Activated B cell treated with CpG ODN at 0.5 μM for 24 hours (primary cell): ENCODE measurements at regions not wholly inside any gene's neighbourhood (a gene's known extent, or its start where the extent isn't known, plus 50 kb on each side); places are given as distances from the start of the nearest gene placed in this dataset.
"Not testable (repeated sequence)": the region's sequence is repeated elsewhere in the genome, so short reads cannot be mapped to it uniquely, and the experiment has no call there.

ENCODE experiments used
- ATAC-seq: fragments of 200-7000 bp; cut with Tn5 transposase; one replicate; pipeline ENCODE4 v1.10.0; 2021; ENCODE audit warnings: low read depth, mild to moderate bottlenecking, moderate library complexity
- CTCF ChIA-PET: fragments of 350-600 bp; sonication (Branson Sonifier 250); formaldehyde crosslinking; loops from one replicate; lab custom pipeline; 2021; ENCODE audit warnings: antibody characterized with exemption; lab: Charles Lee
- POLR2A ChIA-PET: fragments of 350-600 bp; sonication (Branson Sonifier 250); formaldehyde crosslinking; loops from one replicate; lab custom pipeline; 2021; ENCODE audit warnings: antibody characterized with exemption; lab: Charles Lee
- DNase-seq: peaks from one replicate; pipeline ENCODE4 v3.0.0; 2022
- H3K27ac Mint-ChIP-seq: one replicate; pipeline ENCODE4 v1.8.0; 2020; ENCODE audit warnings: mixed read lengths
- H3K27me3 Mint-ChIP-seq: one replicate; pipeline ENCODE4 v1.8.0; 2021; ENCODE audit warnings: mixed read lengths
- H3K36me3 Mint-ChIP-seq: one replicate; pipeline ENCODE4 v1.8.0; 2021; ENCODE audit warnings: low read depth, mixed read lengths
- H3K4me1 Mint-ChIP-seq: one replicate; pipeline ENCODE4 v1.8.0; 2021; ENCODE audit warnings: mixed read lengths
- H3K4me3 Mint-ChIP-seq: one replicate; pipeline ENCODE4 v1.8.0; 2020; ENCODE audit warnings: mild to moderate bottlenecking, mixed read lengths
- H3K9me3 Mint-ChIP-seq: one replicate; pipeline ENCODE4 v1.8.0; 2020; ENCODE audit warnings: mixed read lengths
- CTCF ChIP-seq: fragments of 200-600 bp; IDR thresholded peaks from one replicate; pipeline ENCODE4 v1.8.0; 2022; ENCODE audit warnings: antibody characterized with exemption, mild to moderate bottlenecking
- intact Hi-C: fragments of 100-400 bp; cut with micrococcal nuclease; formaldehyde crosslinking; loops from one replicate; pipeline ENCODE4 v1.15.1; 2024

- no peak overlapping the region for H3K27ac Mint-ChIP-seq
- TF ChIP-seq CTCF, result no peak
- ATAC-seq (no peak), DNase-seq (no peak)
- no peaks in the 10 kb centered on the region for H3K9me3 Mint-ChIP-seq
- ChIA-PET POLR2A (no interaction called here), CTCF (no interaction called here)
- H3K4me3 Mint-ChIP-seq, result no peak overlapping the region
- H3K36me3 Mint-ChIP-seq, result no peaks in the 10 kb centered on the region
- no peaks in the 10 kb centered on the region for H3K27me3 Mint-ChIP-seq
- intact Hi-C loops, result no loop called here
- no peaks in the 10 kb centered on the region for H3K4me1 Mint-ChIP-seq
Observed at GRCh38 chr5:60483050-60483449, 216.9 kb downstream of the DEPDC1B start.

GRCh38 chr5:60482301-60482700 lies 217.7 kb downstream of the DEPDC1B start:
- POLR2A ChIA-PET, result no interaction called here
- H3K27me3 Mint-ChIP-seq, result no peaks in the 10 kb centered on the region
- intact Hi-C loops, result no loop called here
- no peak overlapping the region for H3K4me3 Mint-ChIP-seq
- CTCF ChIA-PET, result no interaction called here
- ATAC-seq (no peak), DNase-seq (no peak)
- H3K4me1 Mint-ChIP-seq, result no peaks in the 10 kb centered on the region
- H3K36me3 Mint-ChIP-seq, result no peaks in the 10 kb centered on the region
- no peak overlapping the region for H3K27ac Mint-ChIP-seq
- peaks cover 5% of the 10 kb centered on the region for H3K9me3 Mint-ChIP-seq
- TF ChIP-seq CTCF, result no peak

GRCh38 chr5:60479542-60479941 lies 220.4 kb downstream of the DEPDC1B start:
- POLR2A ChIA-PET, result no interaction called here

GRCh38 chr5:60477849-60478248 lies 222.1 kb downstream of the DEPDC1B start:
- ATAC-seq (no peak), DNase-seq (no peak)
- no peak for TF ChIP-seq CTCF
- intact Hi-C loops, result no loop called here
- H3K9me3 Mint-ChIP-seq, result peaks cover 5% of the 10 kb centered on the region
- no peaks in the 10 kb centered on the region for H3K36me3 Mint-ChIP-seq
- H3K4me1 Mint-ChIP-seq, result no peaks in the 10 kb centered on the region
- no peak overlapping the region for H3K27ac Mint-ChIP-seq
- ChIA-PET CTCF (no interaction called here), POLR2A (no interaction called here)
- H3K4me3 Mint-ChIP-seq, result no peak overlapping the region
- peaks cover 2% of the 10 kb centered on the region for H3K27me3 Mint-ChIP-seq

More at GRCh38 chr5:60479542-60479941, 220.4 kb downstream of the DEPDC1B start:
- Mint-ChIP-seq H3K4me1 (no peaks in the 10 kb centered on the region), H3K27me3 (peaks cover 2% of the 10 kb centered on the region), H3K36me3 (no peaks in the 10 kb centered on the region), H3K27ac (no peak overlapping the region), H3K4me3 (no peak overlapping the region), H3K9me3 (peaks cover 5% of the 10 kb centered on the region)
- CTCF ChIA-PET, result no interaction called here
- DNase-seq (no peak), ATAC-seq (no peak)
- intact Hi-C loops, result no loop called here
- no peak for TF ChIP-seq CTCF

DNA sequence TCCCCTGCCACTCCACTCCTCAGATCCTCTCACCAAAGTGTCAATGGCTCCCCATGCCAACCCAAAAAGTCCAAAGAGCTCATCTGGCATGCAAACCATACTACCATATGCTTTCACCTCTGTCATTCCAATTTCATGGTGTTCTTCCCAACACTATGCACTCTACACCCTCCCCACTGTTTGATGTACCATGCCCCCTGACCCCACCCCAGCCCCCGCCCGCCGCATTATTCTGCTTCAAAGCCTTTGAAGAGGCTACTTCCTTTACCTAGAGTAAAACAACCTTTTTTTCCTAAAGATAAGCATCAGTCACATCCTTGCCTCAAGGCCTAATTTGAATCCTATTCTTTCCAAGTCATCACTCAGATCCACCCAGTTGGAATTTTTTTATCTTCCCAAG lies 226.3 kb downstream of the DEPDC1B start:
- Mint-ChIP-seq H3K27me3 (peaks cover 2% of the 10 kb centered on the region), H3K27ac (no peak overlapping the region), H3K4me3 (no peak overlapping the region), H3K9me3 (peaks cover 6% of the 10 kb centered on the region), H3K36me3 (no peaks in the 10 kb centered on the region), H3K4me1 (no peaks in the 10 kb centered on the region)
- POLR2A ChIA-PET, result no interaction called here
- ATAC-seq (no peak), DNase-seq (no peak)
- CTCF ChIA-PET, result no interaction called here
- TF ChIP-seq CTCF, result no peak
- intact Hi-C loops, result no loop called here

- H3K4me1 Mint-ChIP-seq, H3K9me3 Mint-ChIP-seq, CTCF ChIA-PET, DNase-seq, H3K4me3 Mint-ChIP-seq, H3K36me3 Mint-ChIP-seq, POLR2A ChIA-PET, ATAC-seq, H3K27me3 Mint-ChIP-seq, intact Hi-C loops, H3K27ac Mint-ChIP-seq: not testable (repeated sequence)
Observed at GRCh38 chr5:60473027-60473426, 226.9 kb downstream of the DEPDC1B start.
